Stimulated activated CD4-positive, alpha-beta T cell treated with anti-CD3 and anti-CD28 coated beads, TNF-alpha, amount 100 ng/mL, for 1 hour (primary cell): ENCODE measurements at regions not wholly inside any gene's neighbourhood (a gene's known extent, or its start where the extent isn't known, plus 50 kb on each side); places are given as distances from the start of the nearest gene placed in this dataset.
"Not testable (repeated sequence)": the region's sequence is repeated elsewhere in the genome, so short reads cannot be mapped to it uniquely, and the experiment has no call there.

Source experiments
- DNase-seq, 3 donors: peaks; one replicate each; pipeline ENCODE4 v3.0.0-alpha.2; 2020; ENCODE audit warnings: low read depth in 3 of 3, low spot score in 1 of 3

DNA sequence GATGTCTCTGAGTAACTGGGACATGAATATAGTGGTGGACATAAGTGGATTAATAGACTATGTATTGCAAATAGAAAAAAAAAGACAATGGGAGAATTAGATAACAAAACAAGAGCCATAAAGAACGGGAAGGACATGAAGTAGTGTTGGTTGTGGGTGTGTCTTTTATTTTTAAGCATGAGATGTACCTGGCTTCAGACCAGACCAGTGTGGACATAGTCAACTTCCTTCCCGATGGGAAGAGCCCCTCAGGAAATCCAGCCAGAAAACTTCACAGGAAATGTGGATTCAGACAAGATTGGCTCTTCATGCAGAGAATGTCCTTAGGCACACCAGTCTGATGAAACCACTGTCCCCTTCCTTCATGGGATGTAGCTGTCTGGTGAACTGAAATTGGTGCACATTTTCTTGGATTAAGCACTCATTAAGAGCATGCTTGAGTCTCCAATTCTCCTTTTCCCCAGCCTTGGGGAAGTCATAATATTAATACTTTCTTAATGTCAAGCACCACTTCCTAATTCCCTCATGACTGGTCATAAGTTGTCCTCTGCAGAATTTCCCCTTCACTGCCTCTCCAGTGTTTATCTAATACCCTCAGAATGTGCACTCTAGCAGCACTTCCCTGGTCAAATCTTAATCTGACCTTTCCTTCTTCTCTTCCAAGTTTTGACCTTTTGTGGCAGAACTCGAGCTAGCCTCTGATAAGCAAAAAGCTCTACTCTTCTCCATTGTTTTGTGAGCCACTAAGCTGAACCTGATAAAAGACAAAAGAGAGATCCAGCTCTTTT lies 350.6 kb upstream of the MAF start:
- no peak for DNase-seq

DNA sequence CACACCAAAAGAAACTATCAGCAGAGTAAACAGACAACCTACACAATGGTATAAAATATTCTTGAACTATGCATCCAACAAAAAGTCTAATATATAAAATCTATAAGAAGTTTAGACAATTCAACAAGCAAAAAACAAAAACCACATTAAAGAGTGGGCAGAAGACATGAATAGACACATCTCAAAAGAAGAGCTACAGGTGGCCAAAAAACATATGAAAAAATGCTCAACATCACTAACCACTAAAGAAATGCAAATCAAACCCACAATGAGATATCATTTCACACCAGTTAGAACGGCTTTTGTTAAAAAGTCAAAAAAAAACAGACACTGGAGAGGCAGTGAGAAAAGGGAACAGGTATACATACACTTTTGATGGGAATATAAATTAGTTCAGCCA lies 348.9 kb upstream of the MAF start:
- no peak for DNase-seq

DNA sequence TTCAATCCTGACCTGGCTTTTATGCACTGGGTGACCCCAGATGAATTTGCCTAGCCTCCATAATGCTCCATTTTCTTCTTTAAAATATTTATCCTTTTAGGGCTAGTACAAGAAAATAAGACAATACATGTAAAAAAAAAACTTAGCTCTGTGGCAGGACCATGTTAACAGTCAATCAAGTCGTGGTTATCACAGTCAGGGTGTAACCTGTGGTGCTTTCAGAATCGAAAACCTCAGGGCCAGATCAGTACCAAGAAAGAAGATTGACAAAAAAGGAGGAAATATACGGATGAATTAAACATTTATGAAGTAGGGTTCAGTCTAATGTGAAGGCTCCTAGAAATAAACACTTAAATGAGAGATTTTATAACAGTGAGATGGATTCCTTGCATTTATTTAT lies 347.2 kb upstream of the MAF start:
- no peak for DNase-seq

DNA sequence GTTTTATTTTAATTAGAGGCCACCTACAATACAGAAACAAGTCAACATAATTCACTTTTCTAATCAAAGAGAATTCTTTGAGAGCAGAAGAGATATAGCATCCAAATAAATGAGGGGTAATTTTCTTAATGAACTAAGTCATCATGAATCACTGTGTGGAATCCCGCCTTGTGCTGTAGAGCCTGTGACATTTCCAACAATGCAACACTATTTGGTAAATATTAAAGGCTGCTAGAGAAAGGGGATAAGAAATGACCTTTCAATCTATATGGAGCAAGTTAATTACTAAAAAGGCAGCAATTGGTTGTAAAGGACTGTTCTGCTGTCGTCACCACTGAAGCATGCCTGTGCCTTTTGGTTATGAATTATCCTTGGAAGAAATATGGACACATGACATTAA lies 345.7 kb upstream of the MAF start:
- no peak for DNase-seq

DNA sequence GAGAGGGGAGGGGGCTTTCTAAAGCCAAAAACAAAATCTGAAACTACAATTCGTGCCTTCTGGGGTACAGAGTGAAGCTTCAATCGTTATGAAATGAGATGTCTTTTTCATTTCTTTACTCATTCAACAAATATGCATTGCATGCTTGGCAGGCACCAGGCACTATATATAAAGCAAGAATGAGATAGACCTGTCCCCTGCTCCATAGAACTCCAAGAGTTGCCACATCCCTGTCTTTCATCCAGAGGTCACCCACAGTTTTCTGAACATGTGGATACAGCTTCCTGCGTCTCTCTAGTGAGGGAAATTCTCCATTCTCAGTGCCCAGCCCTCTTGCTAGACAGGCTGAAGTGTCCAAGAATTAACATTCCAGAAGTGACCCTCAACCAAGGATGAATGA lies 343.2 kb upstream of the MAF start:
- DNase-seq = no peak

DNA sequence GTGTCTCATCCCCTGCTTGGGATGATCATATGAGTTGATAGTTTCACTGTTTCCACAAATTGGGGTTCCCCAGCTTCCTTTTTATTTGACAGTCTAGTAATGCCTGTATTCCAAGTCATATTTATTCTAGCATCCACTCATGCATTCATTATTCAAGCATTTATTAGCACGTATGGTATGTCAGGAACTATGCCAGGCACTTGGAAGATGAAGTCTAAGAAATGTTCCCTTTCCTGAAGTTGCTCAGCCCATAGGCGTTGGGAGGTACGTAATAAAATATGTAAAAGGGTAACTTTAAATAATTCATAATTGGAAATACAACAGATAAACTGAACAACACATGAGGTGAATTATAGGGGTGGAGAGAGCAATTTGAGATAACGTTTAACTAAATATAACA lies 338.0 kb upstream of the MAF start:
- DNase-seq = no peak

DNA sequence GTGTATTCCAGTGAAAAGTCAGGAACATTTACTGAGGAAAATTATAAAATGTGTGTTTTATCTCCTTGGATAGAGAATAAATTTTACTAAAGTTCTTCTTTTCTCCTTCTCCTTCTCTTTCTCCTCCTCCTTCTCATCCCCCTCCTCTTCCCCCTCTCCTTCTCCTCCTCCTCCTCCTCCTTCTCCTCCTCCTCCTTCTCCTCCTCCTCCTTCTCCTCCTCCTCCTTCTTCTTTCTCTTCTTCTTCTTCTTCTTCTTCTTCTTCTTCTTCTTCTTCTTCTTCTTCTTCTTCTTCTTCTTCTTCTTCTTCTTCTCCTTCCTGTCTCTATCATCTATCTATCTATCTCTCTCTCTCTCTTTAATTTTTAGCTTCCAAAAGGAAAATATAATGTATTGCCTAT lies 337.1 kb upstream of the MAF start:
- not testable (repeated sequence) for DNase-seq

DNA sequence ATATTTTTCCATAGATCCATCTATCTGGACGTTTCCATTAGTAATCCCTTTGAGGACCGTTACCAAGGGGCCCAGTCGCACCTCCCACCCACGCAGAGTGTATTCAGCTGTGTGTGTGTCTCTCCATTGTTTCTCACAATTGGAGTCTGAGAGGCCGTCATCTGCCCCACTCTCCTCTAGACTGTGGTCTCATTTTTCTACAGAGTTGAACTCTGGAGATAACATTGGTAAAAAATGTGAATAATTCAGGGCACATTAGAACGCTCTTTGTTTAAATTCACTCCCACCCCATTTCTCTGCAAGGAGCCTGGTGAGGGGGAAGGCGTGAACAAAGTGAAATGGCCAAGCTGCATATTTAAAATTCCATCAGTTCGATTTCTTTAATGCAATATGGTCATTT lies 333.1 kb upstream of the MAF start:
- no peak for DNase-seq

DNA sequence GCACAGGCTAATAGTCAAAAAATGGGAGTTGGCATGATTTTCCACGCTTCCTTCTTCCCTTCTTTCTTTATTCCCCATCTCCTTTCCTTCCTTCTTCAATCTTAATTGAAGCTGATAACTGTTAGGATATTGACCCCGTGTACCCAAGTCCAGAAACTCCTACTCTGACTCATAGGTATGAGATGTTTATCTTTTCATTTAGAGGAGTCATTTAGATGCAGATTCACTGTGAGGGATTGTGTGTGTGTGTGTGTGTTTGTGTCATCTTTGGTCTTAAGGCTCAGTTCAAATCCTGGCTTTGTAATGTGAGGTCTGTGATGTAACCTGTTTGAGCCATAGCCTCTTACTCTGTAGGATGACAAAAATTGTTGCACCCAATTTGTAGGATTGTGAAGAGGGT lies 332.0 kb upstream of the MAF start:
- DNase-seq = no peak

DNA sequence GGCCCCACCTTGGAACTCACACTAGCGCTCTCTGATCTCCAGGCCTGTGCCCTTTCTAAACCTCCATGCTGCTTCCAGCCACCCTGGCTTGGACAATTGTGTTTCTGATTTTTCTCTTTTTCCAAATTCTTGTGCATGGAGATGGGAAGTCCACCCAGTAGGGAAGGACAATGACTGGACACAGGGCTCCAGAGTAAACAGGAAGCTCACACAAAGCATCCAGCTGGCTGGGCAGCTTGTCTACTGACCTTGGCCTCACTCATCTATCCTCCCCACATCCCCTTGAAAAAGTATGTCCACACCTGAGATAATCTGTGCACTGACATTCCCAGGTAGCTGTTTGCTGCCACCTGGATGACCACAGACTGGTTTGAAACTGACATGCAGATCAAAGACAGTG lies 331.2 kb upstream of the MAF start:
- no peak for DNase-seq

DNA sequence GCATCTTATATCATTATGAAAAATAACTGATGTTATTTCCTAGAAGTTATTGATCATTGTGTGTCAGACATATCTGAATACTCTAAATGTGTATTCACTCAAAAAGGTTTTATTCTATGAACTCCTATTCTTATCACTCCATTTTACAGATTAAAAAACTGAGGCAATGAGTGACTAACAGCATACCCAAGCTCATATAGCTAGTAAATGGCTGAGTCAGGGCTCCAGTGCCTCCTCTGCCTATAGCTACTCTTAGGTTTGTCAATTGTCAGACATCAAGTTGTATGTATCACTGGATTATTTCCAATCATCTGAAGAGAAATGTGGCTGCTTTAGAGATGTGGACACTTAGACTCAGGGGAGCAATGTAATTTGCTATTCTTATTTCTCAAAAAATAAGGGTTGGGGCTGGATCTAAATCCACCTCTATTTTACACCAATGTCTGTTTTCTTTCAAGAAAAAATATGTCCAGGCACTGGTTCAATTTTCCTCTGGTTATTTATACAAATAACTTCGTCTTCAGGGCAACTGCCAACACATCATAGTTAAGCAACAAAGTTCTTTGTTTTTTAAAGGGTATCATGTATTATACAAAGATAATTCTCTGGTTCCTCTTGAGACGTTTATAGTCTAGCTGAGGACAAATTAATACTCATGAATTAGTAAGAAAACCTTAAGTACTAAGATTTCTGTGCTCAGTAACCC lies 328.9 kb upstream of the MAF start:
- no peak for DNase-seq

DNA sequence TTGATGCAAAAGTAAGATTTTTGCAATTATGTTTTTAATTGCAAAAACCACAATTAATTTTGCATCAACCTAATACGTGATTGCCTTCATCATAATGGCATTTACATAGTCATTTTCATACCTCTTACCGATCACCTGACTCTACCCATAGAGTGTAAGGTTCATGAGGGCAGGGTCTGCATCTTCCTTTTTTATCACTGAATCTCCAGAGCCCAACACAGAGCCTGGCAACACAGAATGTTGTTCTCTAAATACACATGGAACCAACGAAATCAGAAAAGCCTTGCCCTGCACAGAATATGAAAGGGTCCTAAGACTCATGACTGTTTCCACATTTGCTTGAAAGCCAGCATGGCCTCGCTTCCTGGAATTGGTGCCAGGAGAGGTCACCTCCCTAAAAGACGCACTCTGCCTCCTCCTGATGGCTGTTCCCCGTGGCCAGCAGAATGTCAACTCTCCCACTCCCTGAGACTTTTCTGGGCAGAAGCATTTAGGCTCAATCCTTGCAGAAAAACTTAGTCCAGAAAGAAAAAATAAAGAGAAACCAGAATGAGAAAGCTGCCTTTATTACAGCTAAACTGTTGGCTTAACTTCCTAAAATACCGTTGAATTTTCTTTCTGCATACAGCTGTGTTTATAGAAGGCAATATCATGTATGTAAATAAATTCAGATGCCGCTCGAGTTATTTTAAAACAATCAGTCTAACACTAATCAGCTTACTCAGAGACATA lies 327.8 kb upstream of the MAF start:
- no peak for DNase-seq

DNA sequence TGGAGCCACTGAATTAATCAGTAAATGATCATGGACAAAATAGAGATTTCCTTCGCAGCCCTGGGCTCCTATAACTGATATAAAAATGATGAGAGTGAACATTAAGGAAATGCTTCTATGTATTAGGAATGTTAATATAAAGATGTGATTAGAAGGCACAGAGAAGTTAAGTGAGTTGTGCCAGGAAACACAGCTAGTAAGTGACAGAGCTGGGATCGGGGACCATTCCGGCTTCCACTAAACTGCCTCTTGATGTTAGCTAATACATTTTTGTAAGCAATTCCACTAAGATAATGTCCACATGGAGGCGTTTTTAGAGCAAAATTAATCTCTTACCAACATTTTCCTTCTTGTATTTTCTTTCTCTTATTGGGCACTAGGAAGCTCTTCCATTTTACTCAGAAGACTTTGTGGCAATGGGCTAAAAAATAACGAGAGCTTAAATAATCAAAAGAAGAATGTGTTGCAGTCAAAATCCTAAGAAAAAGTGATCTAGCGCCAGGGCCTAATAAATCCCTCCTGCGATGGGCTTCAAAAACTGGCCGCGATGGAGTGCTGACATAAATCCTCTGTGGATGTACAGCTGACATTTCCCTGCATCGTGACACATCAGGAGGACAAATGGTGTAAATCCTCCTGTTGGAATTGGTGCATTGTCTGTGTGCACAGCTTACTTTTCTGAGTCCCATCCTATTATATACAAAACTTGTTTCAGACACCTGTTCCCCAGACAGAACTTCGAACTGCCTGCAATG lies 326.1 kb upstream of the MAF start:
- no peak for DNase-seq

DNA sequence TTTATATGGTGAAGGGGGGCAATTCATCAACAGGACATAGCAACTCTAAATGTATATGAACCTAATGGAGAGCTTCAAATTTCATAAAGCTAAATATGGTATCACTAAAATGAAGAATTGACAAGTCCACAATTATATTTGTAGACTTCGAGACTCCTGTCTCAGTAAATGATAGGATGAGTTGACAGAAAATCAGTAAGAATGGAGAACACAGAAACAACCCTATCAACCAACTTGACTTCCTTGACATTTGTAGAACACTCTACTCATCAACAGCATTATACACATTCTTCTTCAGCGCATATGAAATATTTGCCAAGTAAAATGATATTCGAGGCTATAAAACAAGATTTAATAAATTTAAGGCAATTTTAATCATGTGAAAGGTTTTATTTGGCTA lies 322.9 kb upstream of the MAF start:
- DNase-seq = no peak

DNA sequence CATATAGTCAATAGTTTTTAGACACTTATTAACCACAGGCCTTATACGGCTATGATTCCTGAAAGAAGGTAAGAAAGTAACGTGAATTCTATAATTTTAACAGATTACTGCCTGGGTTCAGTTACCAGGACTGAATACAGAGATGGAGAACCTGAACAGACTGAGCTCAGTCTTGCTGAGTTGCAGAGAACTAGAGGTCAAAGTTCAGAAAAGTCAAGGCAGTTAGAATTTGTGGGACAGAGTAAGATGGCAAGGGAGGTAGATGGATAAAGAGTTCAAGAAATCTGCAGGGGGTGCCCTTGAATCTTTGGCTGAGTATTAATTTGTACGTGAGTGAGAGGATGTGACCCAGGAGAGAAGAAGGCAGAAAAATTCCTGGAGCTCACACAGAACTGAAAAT lies 320.1 kb upstream of the MAF start:
- DNase-seq = no peak

DNA sequence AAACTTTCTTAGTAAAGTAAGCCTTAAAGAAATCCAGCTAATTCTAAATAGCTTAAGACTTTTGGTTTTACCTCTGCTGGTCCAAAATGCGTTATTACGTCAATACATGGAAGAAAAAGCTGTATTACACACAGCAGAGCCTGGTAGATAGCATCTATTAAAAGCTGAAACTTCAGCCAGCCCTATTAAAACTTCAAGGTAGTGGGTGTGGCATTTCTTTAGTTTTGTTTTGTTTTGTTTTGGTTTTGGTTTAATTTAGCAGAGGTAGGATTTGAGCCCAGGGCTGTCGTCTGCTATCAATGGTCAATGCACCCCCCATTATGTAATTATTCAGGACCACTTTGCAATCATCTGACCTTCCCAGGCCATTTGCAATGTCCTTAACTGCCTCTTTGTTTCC lies 318.4 kb upstream of the MAF start:
- DNase-seq = no peak

DNA sequence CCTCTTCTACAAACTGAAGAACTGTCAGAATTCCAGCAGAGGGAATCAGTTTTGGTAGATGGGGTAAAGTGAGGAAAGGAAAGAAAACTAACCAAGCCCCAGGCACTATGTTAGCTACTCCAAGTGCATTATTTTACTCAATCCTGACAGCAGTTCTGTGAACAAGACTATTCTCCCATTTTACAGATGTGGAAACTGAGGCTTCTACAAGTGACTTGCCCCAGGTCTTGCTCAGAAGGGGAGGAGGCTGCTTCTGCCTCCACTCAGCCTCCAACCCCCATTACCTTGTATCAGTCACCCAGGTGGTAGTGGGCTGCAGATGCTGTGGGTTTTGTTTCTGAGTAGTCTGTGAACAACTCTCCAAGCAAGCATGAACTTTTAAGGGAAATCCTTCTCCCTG lies 315.2 kb upstream of the MAF start:
- DNase-seq = no peak

DNA sequence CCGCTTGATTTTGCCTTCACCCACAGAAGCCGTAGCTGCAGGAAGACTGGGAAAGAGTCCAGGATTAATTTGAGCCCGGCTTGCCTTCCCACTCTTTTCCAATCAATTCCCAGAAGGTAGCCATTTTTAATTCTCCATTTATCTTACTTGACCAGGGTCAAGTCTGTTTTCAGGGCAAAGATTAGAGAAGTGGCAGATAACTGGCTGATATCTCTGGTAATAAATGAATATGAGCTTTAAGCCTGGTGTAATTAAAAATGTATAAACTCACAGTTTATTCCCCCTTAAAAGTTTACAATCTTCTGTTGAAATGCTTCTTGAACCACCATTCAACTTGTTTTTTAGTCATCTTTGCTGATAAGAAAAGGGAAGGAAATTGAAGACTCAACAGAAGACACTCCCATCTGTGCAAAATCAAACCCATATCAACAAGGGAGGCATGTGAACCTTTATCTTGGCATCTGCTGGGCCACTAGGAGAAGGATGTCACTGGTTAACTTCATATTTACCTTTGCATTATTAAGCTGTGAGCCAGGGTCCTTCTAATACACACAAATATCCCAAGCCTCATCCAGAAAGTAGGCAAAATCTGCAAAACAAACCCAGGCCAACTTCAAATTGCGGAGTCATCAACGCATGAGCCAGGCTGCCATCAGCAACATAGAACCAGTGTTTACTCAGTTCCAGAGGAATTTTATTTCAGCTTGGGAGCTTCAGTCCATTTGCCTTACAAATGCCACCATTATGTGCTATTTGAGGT lies 314.6 kb upstream of the MAF start:
- DNase-seq = no peak

DNA sequence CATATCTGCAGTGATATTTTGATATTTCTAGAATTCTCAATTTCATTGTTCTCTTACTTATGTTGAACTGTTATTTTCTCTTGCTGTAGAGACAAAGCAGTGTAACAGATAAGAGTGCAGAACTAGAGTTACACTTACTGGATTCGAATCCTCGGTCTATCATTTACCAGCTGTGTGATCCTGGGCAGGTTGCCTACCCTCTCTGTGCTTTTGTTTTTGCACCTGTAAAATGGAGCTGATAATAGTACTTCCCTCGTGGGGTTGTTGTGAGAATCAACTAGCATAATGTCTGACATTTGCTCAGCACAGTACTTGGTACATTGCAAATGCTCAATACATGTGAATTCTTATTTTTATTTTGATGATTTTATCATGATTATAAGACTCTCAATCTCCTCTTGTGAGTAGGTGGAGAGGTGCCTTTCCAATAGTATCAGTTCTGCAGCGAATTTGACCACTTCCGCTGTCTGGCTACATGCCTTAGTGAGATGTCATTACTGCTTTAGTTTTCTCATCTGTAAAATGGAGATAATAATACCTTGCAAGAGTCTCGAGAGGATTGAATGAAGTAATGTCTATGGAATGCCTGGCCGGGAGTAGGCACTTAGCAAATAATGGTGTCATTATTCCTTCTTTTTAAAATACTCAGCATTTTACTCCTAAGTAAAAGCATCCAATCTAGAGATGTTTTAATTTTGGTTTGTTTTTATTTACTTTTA lies 312.2 kb upstream of the MAF start:
- no peak for DNase-seq

DNA sequence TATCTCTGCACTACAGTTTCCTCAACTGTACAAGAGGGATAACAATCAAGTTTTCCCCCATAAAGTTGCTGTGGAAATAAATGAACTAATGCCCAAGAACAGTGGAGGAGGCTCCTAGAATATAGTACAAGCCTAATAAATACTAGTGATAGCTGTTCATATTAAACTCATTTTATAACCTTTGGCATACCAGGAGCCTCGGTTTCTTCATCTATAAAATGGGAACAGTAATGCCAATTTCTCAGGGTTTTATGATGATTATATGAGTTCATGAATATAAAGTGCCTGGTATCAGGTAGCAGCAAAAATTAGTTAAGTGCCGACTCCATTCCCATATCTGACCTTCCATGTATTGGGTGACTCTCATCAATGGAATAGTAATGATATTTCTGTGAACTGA lies 311.1 kb upstream of the MAF start:
- DNase-seq = no peak
